ENCODE measurements at regions not wholly inside any gene's neighbourhood (a gene's known extent, or its start where the extent isn't known, plus 50 kb on each side); places are given as distances from the start of the nearest gene placed in this dataset.

DNA sequence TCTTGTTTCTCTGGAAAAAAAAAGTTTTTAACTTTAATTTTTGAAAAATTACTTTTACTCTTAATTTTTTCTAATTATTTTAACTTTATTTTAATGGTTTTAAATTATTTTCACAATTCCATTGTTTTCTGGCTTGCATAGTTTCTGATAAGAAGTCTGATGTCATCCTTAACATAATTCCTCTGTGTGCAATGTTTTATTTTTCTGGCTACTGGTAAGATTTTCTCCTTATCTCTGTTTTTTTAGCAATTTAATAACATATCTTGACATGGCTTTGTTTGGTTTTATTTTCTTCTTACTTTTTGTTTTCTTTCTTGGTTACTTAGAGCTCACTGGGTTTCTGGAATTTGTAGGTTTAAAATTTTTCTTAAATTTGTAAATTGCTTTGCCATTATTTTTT, 114.8 kb downstream of the TBXT start:
- no peak for DNase-seq (ENCODE audit: extremely low read depth in 1 of 2, low read depth in 1 of 2)

GRCh38 chr6:166050559-166050958, 117.1 kb downstream of the TBXT start:
- DNase-seq (ENCODE audit: extremely low read depth in 1 of 2, low read depth in 1 of 2), result no peak

DNA sequence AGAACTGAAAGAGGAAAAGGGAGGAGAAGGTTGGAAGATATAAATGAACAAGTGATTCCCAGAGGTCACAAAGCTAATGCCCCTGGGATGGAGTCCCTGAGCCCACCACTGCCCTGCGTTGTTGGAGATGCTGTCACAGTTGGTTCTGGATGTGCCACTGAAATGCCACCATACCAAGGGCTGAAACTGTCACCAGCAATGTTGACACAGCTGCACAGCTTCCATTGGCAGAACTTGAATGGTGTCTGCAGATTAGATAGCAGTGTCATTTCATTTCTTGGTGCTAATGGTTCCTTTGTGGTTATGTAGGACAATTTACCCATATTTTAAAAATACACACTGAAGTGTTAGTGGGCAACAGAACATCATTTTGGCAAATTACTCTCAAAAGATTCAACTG, 120.7 kb downstream of the TBXT start:
- no peak for DNase-seq (ENCODE audit: extremely low read depth in 1 of 2, low read depth in 1 of 2)

DNA sequence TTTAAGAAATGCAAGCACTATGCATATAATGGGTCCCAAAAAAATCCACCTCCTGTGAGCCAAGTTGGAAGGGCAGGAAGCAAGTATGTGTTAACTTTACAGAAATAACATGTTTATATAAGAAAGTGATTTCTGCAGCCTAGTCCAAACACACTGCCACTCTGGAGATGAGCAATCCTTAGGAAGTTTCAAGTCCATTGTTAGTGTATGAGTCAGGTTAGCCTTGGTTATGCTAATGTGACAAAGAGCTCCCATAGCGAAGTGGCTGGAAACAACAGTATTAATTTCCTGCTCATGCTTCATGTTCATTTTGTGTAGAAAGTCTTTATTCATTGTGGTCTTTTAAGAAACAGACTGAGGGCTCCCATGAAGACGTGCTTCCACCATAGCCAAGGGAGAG, 121.4 kb downstream of the TBXT start:
- no peak for DNase-seq (ENCODE audit: extremely low read depth in 1 of 2, low read depth in 1 of 2)

- no peak for DNase-seq (ENCODE audit: extremely low read depth in 1 of 2, low read depth in 1 of 2)
These were observed 121.8 kb downstream of the TBXT start for GRCh38 chr6:166045860-166046200.

- no peak for DNase-seq (ENCODE audit: extremely low read depth in 1 of 2, low read depth in 1 of 2)
These were observed 122.3 kb downstream of the TBXT start for GRCh38 chr6:166045173-166045859.

GRCh38 chr6:166041277-166041676, 126.4 kb downstream of the TBXT start:
- DNase-seq (ENCODE audit: extremely low read depth in 1 of 2, low read depth in 1 of 2), result no peak

GRCh38 chr6:166040292-166040691, 127.4 kb downstream of the TBXT start:
- DNase-seq (ENCODE audit: extremely low read depth in 1 of 2, low read depth in 1 of 2), result no peak

DNA sequence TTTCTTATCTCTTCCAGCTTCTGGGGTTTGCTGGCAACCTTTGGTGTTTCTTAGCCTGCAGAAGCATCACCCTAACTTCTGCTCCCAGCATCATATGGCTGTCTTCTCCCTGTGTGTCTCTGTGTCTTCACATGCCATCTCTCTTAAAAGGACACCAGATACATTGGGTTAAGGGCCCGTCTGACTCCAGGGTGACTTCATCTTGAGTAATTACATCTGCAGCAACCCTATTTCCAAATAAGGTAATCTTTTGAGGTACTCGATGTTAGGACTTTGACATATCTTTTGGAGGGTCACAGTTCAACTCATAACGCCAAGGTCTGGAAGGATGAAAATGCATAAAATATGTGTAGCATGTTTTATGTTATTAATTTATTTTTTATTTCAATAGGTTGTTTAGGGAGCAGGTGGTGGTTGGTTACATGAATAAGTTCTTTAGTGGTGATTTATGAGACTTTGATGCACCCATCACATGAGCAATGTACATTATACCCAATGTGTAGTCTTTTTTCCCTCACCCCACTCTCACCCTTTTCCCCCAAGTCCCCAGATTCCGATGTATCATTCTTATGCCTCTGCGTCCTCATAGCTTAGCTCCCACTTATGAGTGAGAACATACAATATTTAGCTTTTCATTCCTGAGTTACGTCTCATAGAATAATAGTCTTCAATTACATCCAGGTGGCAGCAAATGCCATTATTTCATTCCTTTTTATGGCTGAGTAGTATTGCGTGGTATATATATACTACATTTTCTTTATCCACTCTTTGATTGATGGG, 131.1 kb downstream of the TBXT start:
- no peak for DNase-seq (ENCODE audit: extremely low read depth in 1 of 2, low read depth in 1 of 2)

- no peak for DNase-seq (ENCODE audit: extremely low read depth in 1 of 2, low read depth in 1 of 2)
These were observed 135.1 kb downstream of the TBXT start for GRCh38 chr6:166032366-166033200.

GRCh38 chr6:166031275-166031674, 136.4 kb downstream of the TBXT start:
- DNase-seq (ENCODE audit: extremely low read depth in 1 of 2, low read depth in 1 of 2), result no peak

- no peak for DNase-seq (ENCODE audit: extremely low read depth in 1 of 2, low read depth in 1 of 2)
These were observed 138.1 kb downstream of the TBXT start for GRCh38 chr6:166029506-166029905.

- DNase-seq (ENCODE audit: extremely low read depth in 1 of 2, low read depth in 1 of 2), result no peak
These were observed 139.9 kb downstream of the TBXT start for GRCh38 chr6:166027761-166028160.

DNA sequence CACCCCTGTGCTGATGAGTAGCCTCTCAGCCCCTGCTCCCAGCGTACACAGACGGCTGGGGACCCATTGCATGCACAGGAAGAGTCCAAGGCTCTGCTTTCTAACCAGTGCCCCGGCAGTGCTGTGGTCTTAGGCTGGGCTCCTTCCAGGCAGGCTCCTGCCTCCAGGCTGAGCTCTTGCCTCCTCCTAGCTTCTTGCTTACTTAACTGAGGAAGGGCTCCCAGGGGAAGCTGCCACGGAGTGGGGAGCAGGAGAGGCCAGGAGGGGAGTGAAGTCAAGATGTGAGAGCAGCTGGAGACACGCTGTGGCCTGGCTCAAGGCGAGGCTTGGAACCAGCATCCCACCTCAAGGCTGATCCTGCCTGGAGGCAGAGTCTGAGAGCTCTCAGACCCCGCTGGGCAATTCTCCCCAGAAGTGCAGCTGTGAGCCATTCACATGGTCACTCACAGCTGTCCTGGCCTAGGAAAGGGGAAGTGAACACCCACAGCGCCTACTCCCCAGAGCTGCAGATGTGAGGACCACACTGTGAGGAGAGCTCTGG, 141.0 kb downstream of the TBXT start:
- no peak for DNase-seq (ENCODE audit: extremely low read depth in 1 of 2, low read depth in 1 of 2)

GRCh38 chr6:166025149-166025898, 142.3 kb downstream of the TBXT start:
- DNase-seq (ENCODE audit: extremely low read depth in 1 of 2, low read depth in 1 of 2), result no peak

GRCh38 chr6:166024252-166024651, 143.4 kb downstream of the TBXT start:
- no peak for DNase-seq (ENCODE audit: extremely low read depth in 1 of 2, low read depth in 1 of 2)

- no peak for DNase-seq (ENCODE audit: extremely low read depth in 1 of 2, low read depth in 1 of 2)
These were observed 144.2 kb downstream of the TBXT start for GRCh38 chr6:166023273-166023989.

GRCh38 chr6:166021429-166021828, 146.2 kb downstream of the TBXT start:
- DNase-seq (ENCODE audit: extremely low read depth in 1 of 2, low read depth in 1 of 2), result no peak

- no peak for DNase-seq (ENCODE audit: extremely low read depth in 1 of 2, low read depth in 1 of 2)
These were observed 148.4 kb downstream of the TBXT start for GRCh38 chr6:166019214-166019613.

GRCh38 chr6:166017032-166017635, 150.5 kb downstream of the TBXT start:
- no peak for DNase-seq (ENCODE audit: extremely low read depth in 1 of 2, low read depth in 1 of 2)

Measured in activated CD8-positive, alpha-beta memory T cell treated with anti-CD3 and anti-CD28 coated beads for 1 hour (primary cell).